ENCODE measurements at regions not wholly inside any gene's neighbourhood (a gene's known extent, or its start where the extent isn't known, plus 50 kb on each side); places are given as distances from the start of the nearest gene placed in this dataset.

DNA sequence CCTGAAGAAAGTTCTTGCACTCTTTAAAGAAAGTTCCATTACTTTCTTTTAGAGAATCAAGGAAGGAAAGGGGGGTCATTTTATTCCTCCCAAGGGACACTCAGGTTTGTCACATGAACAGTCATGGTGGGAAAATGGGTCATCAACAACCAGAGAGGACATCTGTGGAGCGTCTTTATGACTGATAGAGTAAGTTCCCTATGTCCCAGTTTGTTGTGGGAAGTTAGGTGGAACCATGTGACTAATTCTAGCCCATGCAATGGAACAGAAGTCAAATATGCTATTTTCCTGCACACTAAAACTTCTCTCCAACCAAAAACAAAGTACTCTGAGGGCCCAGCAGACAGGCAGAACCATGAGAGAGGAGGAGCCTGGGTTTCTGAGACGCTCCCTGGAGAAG is 165.6 kb upstream of the SERTAD2 start:
- H3K9ac ChIP-seq (ENCODE audit: insufficient read depth in 1 of 2, low read length in 2 of 2), result no peak overlapping the region
- ATAC-seq (ENCODE audit: insufficient read depth, low FRiP score), result no peak

DNA sequence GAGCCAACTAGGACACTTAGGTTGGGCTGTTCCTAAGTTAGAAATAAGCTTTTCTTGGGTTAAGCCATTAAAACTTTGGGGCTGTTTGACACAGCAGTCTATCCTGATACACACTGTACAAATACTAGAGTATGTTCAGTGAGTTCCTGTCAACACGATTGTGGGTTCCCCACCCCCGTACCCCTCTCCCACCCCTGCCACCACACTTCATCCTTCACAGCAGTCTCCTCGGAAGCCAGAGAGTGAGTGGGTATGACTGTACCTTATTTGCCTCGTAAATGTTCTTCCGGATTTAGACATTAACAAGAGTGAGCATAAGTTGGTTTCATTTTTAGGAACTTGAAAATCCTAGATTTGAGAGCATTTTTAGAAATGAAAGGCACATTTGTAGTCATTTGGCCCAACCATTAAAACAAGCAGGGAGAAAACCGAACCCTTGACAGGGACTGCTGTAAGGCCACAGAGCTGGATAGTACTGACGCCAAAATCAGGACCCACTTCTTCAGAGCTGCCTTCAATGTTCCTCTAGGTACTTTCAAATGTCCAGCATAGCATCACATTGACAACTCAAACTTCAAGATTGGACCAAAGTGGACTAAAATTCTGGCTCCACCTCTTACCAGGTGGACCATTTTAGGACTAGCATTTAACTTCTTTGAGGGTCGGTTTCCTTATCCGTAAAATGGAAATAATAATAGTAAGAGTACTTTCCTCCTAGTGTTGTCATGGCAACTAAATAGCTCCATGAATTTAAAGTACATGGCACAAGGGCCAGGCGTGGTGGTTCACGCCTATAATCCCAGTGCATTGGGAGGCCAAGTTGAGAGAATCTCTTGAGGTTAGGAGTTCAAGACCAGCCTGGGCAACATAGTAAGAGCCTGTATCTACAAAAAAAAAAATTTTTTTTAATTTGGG is 166.3 kb upstream of the SERTAD2 start:
- TF ChIP-seq, protein P1, sequence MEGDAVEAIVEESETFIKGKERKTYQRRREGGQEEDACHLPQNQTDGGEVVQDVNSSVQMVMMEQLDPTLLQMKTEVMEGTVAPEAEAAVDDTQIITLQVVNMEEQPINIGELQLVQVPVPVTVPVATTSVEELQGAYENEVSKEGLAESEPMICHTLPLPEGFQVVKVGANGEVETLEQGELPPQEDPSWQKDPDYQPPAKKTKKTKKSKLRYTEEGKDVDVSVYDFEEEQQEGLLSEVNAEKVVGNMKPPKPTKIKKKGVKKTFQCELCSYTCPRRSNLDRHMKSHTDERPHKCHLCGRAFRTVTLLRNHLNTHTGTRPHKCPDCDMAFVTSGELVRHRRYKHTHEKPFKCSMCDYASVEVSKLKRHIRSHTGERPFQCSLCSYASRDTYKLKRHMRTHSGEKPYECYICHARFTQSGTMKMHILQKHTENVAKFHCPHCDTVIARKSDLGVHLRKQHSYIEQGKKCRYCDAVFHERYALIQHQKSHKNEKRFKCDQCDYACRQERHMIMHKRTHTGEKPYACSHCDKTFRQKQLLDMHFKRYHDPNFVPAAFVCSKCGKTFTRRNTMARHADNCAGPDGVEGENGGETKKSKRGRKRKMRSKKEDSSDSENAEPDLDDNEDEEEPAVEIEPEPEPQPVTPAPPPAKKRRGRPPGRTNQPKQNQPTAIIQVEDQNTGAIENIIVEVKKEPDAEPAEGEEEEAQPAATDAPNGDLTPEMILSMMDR (IDR thresholded peaks at IDR 0.05; ENCODE audit: control extremely low read depth, extremely low read depth), result no peak
- Histone ChIP-seq H3K9ac (ENCODE audit: insufficient read depth in 1 of 2, low read length in 2 of 2) (no peak overlapping the region), H3K4me3 (no peak overlapping the region), H3K9me3 (ENCODE audit: control insufficient read depth in 4 of 4, insufficient read depth in 3 of 4, low read length in 3 of 4) (no peaks in the 10 kb centered on the region), H3K27me3 (ENCODE audit: control insufficient read depth in 3 of 3, insufficient read depth in 3 of 3, low read length in 2 of 3) (no peaks in the 10 kb centered on the region), H3K36me3 (ENCODE audit: control insufficient read depth in 4 of 4, insufficient read depth in 4 of 4, low read length in 4 of 4) (no peaks in the 10 kb centered on the region), H3K27ac (ENCODE audit: low read depth in 1 of 2, low read length in 1 of 2) (peak overlapping the region in 1 of 2 donors; percentile 55), H3K4me1 (ENCODE audit: control insufficient read depth in 5 of 5, insufficient read depth in 5 of 5, low read length in 5 of 5) (peaks cover 0 to 2% (median 0%) of the 10 kb centered on the region in 5 donors)
- no peak for ATAC-seq (ENCODE audit: insufficient read depth, low FRiP score)
- WGBS, 2 donors, result 72 to 74% methylated on average over 11 of the region's 11 CpGs
- DNase-seq, result no peak

More for the DNA sequence above, 165.6 kb upstream of the SERTAD2 start:
- WGBS, 2 donors, result 73 to 78% methylated on average over 2 of the region's 2 CpGs
- Histone ChIP-seq H3K27ac (ENCODE audit: low read depth in 1 of 2, low read length in 1 of 2) (peak overlapping the region in 1 of 2 donors; percentile 55), H3K27me3 (ENCODE audit: control insufficient read depth in 3 of 3, insufficient read depth in 3 of 3, low read length in 2 of 3) (no peaks in the 10 kb centered on the region), H3K4me3 (no peak overlapping the region), H3K4me1 (ENCODE audit: control insufficient read depth in 5 of 5, insufficient read depth in 5 of 5, low read length in 5 of 5) (peaks cover 0 to 2% (median 0%) of the 10 kb centered on the region in 5 donors), H3K36me3 (ENCODE audit: control insufficient read depth in 4 of 4, insufficient read depth in 4 of 4, low read length in 4 of 4) (no peaks in the 10 kb centered on the region), H3K9me3 (ENCODE audit: control insufficient read depth in 4 of 4, insufficient read depth in 3 of 4, low read length in 3 of 4) (no peaks in the 10 kb centered on the region)
- no peak for DNase-seq
- TF ChIP-seq, protein P1 (IDR thresholded peaks at IDR 0.05; ENCODE audit: control extremely low read depth, extremely low read depth), result no peak

DNA sequence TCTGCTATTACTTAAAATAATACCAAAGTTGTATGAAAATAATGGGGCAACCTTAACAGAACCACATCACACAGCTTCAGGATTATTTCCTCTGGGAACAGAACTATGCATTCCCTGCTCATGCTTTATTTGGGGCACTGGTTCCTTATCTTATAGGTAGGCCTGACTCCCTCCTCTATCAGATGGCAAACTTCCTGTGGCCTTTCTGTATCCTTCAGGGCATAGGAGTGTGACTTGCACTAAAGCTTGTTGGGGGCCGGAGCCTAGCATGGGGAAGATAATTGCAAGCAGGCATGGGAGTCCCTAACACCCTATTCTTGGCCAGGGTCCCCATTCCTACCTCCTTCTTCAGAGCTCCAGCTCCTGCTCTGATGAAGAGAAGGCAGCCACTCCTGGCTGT is 167.2 kb upstream of the SERTAD2 start:
- no peaks in the 10 kb centered on the region for H3K27me3 ChIP-seq (ENCODE audit: control insufficient read depth in 3 of 3, insufficient read depth in 3 of 3, low read length in 2 of 3)
- no peak overlapping the region for H3K27ac ChIP-seq (ENCODE audit: low read depth in 1 of 2, low read length in 1 of 2)
- DNase-seq, result no peak
- no peaks in the 10 kb centered on the region for H3K9me3 ChIP-seq (ENCODE audit: control insufficient read depth in 4 of 4, insufficient read depth in 3 of 4, low read length in 3 of 4)
- TF ChIP-seq, protein P1 (IDR thresholded peaks at IDR 0.05; ENCODE audit: control extremely low read depth, extremely low read depth), result no peak
- no peak overlapping the region for H3K4me3 ChIP-seq
- H3K36me3 ChIP-seq (ENCODE audit: control insufficient read depth in 4 of 4, insufficient read depth in 4 of 4, low read length in 4 of 4), result no peaks in the 10 kb centered on the region
- peaks cover 0 to 2% (median 0%) of the 10 kb centered on the region in 5 donors for H3K4me1 ChIP-seq (ENCODE audit: control insufficient read depth in 5 of 5, insufficient read depth in 5 of 5, low read length in 5 of 5)
- H3K9ac ChIP-seq (ENCODE audit: insufficient read depth in 1 of 2, low read length in 2 of 2), result no peak overlapping the region
- 98 to 100% methylated on average over 1 of the region's 1 CpG for WGBS, 2 donors
- ATAC-seq (ENCODE audit: insufficient read depth, low FRiP score), result no peak
